PC-9 (cell line): ENCODE measurements at regions not wholly inside any gene's neighbourhood (a gene's known extent, or its start where the extent isn't known, plus 50 kb on each side); places are given as distances from the start of the nearest gene placed in this dataset.

Experiments
- CTCF ChIP-seq: fragments of 200-600 bp; sonication (generic); conservative IDR thresholded peaks from 2 replicates; pipeline ENCODE4 v1.6.1; 2017; ENCODE audit warnings: mixed run types, antibody characterized with exemption, mild to moderate bottlenecking, moderate library complexity
- EZH2 ChIP-seq: fragments of 200-600 bp; sonication (generic); IDR thresholded peaks from 2 replicates; pipeline ENCODE4 v1.8.0; 2017; ENCODE audit warnings: antibody characterized with exemption, low read depth

GRCh38 chr2:239625971-239626734 lies 225.3 kb upstream of the HDAC4 start:
- TF ChIP-seq CTCF = no peak
- no peak for TF ChIP-seq EZH2
